GM23338 (cell line): ENCODE measurements at regions not wholly inside any gene's neighbourhood (a gene's known extent, or its start where the extent isn't known, plus 50 kb on each side); places are given as distances from the start of the nearest gene placed in this dataset.

Source experiments
- CREB1 ChIP-seq: fragments of 250-450 bp; sonication (Bioruptor Pico); IDR thresholded peaks from 2 replicates; pipeline ENCODE4 v1.5.0; 2020; ENCODE audit warnings: low read depth, mild to moderate bottlenecking, moderate library complexity
- EZH2 ChIP-seq: fragments of 200-600 bp; sonication (generic); IDR thresholded peaks from one replicate; pipeline ENCODE4 v1.8.0; 2017; ENCODE audit warnings: antibody characterized with exemption, mild to moderate bottlenecking, low read depth; ENCODE audit not compliant: unreplicated experiment
- EZH2phosphoT487 ChIP-seq: fragments of 200-600 bp; sonication (generic); IDR thresholded peaks from one replicate; pipeline ENCODE4 v1.8.1; 2018; ENCODE audit warnings: antibody characterized with exemption; ENCODE audit not compliant: unreplicated experiment
- JUNB ChIP-seq: IDR thresholded peaks from one replicate; pipeline ENCODE4 v1.6.1; 2016; ENCODE audit warnings: antibody characterized with exemption; ENCODE audit not compliant: unreplicated experiment
- NANOG ChIP-seq: IDR thresholded peaks from 2 replicates; pipeline ENCODE4 v1.6.1; 2016; ENCODE audit warnings: antibody characterized with exemption, borderline replicate concordance
- POLR2AphosphoS5 ChIP-seq: IDR thresholded peaks from 2 replicates; pipeline ENCODE4 v1.6.1; 2016; ENCODE audit warnings: antibody characterized with exemption, low read depth
- REST ChIP-seq: IDR thresholded peaks from one replicate; pipeline ENCODE4 v1.6.1; 2018; ENCODE audit warnings: antibody characterized with exemption; ENCODE audit not compliant: unreplicated experiment
- ZNF114 ChIP-seq: fragments of 250-450 bp; sonication (Bioruptor Pico); IDR thresholded peaks from 2 replicates; pipeline ENCODE4 v1.5.0; 2020; ENCODE audit warnings: mild to moderate bottlenecking, moderate library complexity
- ZNF331 ChIP-seq: fragments of 250-450 bp; sonication (Bioruptor Pico); IDR thresholded peaks from 2 replicates; pipeline ENCODE4 v1.5.0; 2020; ENCODE audit warnings: low read depth, mild to moderate bottlenecking, moderate library complexity
- ZNF462 ChIP-seq: fragments of 250-450 bp; sonication (Bioruptor Pico); IDR thresholded peaks from 2 replicates; pipeline ENCODE4 v1.5.0; 2020; ENCODE audit warnings: mild to moderate bottlenecking, moderate library complexity
- TF ChIP-seq, protein P1 (sequence below), 2 experiments: fragments of 200-600 bp in 1 of 2; sonication (generic) in 1 of 2; conservative IDR thresholded peaks; 2 replicates each; pipeline versions ENCODE4 v1.5.1 to v1.6.1; 2016 to 2017; ENCODE audit warnings: antibody characterized with exemption in 2 of 2, low read depth in 2 of 2, mild to moderate bottlenecking in 2 of 2, moderate library complexity in 1 of 2
- TF ChIP-seq, protein P2 (sequence below): IDR thresholded peaks from 2 replicates; pipeline ENCODE4 v1.6.1; 2016; ENCODE audit warnings: antibody characterized with exemption

DNA sequence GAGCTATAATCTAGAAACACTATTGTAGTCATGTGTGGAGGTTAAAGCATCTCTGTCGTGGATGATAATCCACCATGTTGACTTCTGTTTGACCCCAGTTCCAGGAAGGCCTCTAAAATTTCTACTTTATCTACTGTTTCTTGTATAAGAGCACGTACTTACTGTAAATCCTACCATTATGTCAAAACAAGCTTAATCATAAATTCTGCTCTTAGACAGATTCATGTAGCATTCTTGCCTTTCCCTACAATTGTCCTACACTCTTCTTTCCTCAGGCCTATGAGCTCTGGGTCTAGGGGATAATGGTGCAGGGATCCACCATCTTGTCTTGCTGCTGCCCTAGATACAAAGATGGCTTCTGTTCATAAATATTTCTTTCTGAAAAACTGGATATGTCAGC lies 2594.3 kb downstream of the ARAP2 start:
- TF ChIP-seq, protein P1, sequence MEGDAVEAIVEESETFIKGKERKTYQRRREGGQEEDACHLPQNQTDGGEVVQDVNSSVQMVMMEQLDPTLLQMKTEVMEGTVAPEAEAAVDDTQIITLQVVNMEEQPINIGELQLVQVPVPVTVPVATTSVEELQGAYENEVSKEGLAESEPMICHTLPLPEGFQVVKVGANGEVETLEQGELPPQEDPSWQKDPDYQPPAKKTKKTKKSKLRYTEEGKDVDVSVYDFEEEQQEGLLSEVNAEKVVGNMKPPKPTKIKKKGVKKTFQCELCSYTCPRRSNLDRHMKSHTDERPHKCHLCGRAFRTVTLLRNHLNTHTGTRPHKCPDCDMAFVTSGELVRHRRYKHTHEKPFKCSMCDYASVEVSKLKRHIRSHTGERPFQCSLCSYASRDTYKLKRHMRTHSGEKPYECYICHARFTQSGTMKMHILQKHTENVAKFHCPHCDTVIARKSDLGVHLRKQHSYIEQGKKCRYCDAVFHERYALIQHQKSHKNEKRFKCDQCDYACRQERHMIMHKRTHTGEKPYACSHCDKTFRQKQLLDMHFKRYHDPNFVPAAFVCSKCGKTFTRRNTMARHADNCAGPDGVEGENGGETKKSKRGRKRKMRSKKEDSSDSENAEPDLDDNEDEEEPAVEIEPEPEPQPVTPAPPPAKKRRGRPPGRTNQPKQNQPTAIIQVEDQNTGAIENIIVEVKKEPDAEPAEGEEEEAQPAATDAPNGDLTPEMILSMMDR (conservative IDR thresholded peaks at IDR 0.05; ENCODE audit: low read depth in 2 of 2), result no peak
- no peak for TF ChIP-seq EZH2
- no peak for TF ChIP-seq REST
- TF ChIP-seq POLR2AphosphoS5, result no peak
- TF ChIP-seq CREB1 (CRISPR knock-in tag), result no peak
- no peak for TF ChIP-seq ZNF114 (CRISPR knock-in tag)
- TF ChIP-seq JUNB, result no peak
- TF ChIP-seq, protein P2, sequence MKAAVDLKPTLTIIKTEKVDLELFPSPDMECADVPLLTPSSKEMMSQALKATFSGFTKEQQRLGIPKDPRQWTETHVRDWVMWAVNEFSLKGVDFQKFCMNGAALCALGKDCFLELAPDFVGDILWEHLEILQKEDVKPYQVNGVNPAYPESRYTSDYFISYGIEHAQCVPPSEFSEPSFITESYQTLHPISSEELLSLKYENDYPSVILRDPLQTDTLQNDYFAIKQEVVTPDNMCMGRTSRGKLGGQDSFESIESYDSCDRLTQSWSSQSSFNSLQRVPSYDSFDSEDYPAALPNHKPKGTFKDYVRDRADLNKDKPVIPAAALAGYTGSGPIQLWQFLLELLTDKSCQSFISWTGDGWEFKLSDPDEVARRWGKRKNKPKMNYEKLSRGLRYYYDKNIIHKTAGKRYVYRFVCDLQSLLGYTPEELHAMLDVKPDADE, result no peak
- no peak for TF ChIP-seq EZH2phosphoT487
- no peak for TF ChIP-seq ZNF462 (CRISPR knock-in tag)
- TF ChIP-seq ZNF331 (CRISPR knock-in tag), result no peak
- TF ChIP-seq NANOG, result no peak
